Testis (tissue), 2 donors: ENCODE measurements at regions not wholly inside any gene's neighbourhood (a gene's known extent, or its start where the extent isn't known, plus 50 kb on each side); places are given as distances from the start of the nearest gene placed in this dataset.

Experiments
- CTCF ChIP-seq, 3 experiments: fragments of 450-650 bp in 2 of 3; fragments of 200-600 bp in 1 of 3; sonication (generic) in 1 of 3; IDR thresholded peaks; one replicate each; pipeline ENCODE4 v1.5.1; 2016 to 2019; ENCODE audit warnings: antibody characterized with exemption in 3 of 3, mild to moderate bottlenecking in 2 of 3, moderate library complexity in 1 of 3
- POLR2A ChIP-seq: fragments of 450-650 bp; IDR thresholded peaks from one replicate; pipeline ENCODE4 v1.6.1; 2017; ENCODE audit warnings: antibody characterized with exemption, mild to moderate bottlenecking, moderate library complexity

GRCh38 chr7:155897758-155898386 is 85.6 kb upstream of the SHH start:
- no peak for TF ChIP-seq CTCF (IDR thresholded peaks at IDR 0.05)
- TF ChIP-seq POLR2A = no peak
